CD4-positive, alpha-beta T cell (primary cell): ENCODE measurements at regions not wholly inside any gene's neighbourhood (a gene's known extent, or its start where the extent isn't known, plus 50 kb on each side); places are given as distances from the start of the nearest gene placed in this dataset.

Experiments
- ATAC-seq: fragments of 200-7000 bp; cut with Tn5 transposase; one replicate; pipeline ENCODE4 v1.10.0; 2022; ENCODE audit warnings: mild to moderate bottlenecking; ENCODE audit not compliant: poor library complexity
- CTCF ChIA-PET: fragments of 350-600 bp; sonication (Branson Sonifier 250); formaldehyde crosslinking; loops from one replicate; lab custom pipeline; 2021; ENCODE audit warnings: antibody characterized with exemption, inconsistent platforms; lab: Charles Lee
- POLR2A ChIA-PET: fragments of 350-600 bp; sonication (Branson Sonifier 250); formaldehyde crosslinking; loops from one replicate; lab custom pipeline; 2021; ENCODE audit warnings: antibody characterized with exemption, inconsistent platforms; lab: Charles Lee
- DNase-seq, 14 experiments: peaks; one replicate each; pipeline ENCODE4 v3.0.0-alpha.2; 2013 to 2020; ENCODE audit warnings: mixed read lengths in 2 of 14
- H3K27ac ChIP-seq, 2 donors: one replicate each; pipeline versions ENCODE4 v1.5.1 to v1.7.0; 2013; ENCODE audit warnings: low read length in 2 of 2, low read depth in 1 of 2, mild to moderate bottlenecking in 1 of 2
- H3K27me3 ChIP-seq, 2 experiments: 1 replicate in 1 of 2; 2 replicates in 1 of 2; pipeline versions ENCODE4 v1.6.1 to v1.7.0; 2013; ENCODE audit warnings: low read length in 2 of 2, control low read depth in 1 of 2, mild to moderate bottlenecking in 1 of 2, moderate library complexity in 1 of 2; ENCODE audit not compliant: insufficient read depth in 2 of 2, control insufficient read depth in 1 of 2
- H3K36me3 ChIP-seq: one replicate; pipeline ENCODE4 v1.6.1; 2013; ENCODE audit warnings: low read length, control low read depth; ENCODE audit not compliant: insufficient read depth
- H3K4me1 ChIP-seq: one replicate; pipeline ENCODE4 v1.6.1; 2013; ENCODE audit warnings: low read length, control low read depth; ENCODE audit not compliant: insufficient read depth
- H3K4me3 ChIP-seq: one replicate; pipeline ENCODE4 v1.5.1; 2013; ENCODE audit warnings: mild to moderate bottlenecking, low read length, moderate library complexity
- H3K9me3 ChIP-seq, 2 experiments: 1 replicate in 1 of 2; 2 replicates in 1 of 2; pipeline versions ENCODE4 v1.6.1 to v1.7.0; 2013; ENCODE audit warnings: low read length in 2 of 2, mild to moderate bottlenecking in 2 of 2, control low read depth in 1 of 2, moderate library complexity in 1 of 2; ENCODE audit not compliant: control insufficient read depth in 1 of 2, insufficient read depth in 1 of 2
- H3K27ac Mint-ChIP-seq: one replicate; pipeline ENCODE4 v1.8.0; 2020; ENCODE audit warnings: mixed read lengths
- H3K27me3 Mint-ChIP-seq: one replicate; pipeline ENCODE4 v1.8.0; 2021; ENCODE audit warnings: mixed read lengths
- H3K36me3 Mint-ChIP-seq: one replicate; pipeline ENCODE4 v1.8.0; 2021; ENCODE audit warnings: low read depth, mixed read lengths
- H3K4me1 Mint-ChIP-seq: one replicate; pipeline ENCODE4 v1.8.0; 2021; ENCODE audit warnings: low read depth, mixed read lengths
- H3K4me3 Mint-ChIP-seq: one replicate; pipeline ENCODE4 v1.8.0; 2020; ENCODE audit warnings: mild to moderate bottlenecking, mixed read lengths
- H3K9me3 Mint-ChIP-seq: one replicate; pipeline ENCODE4 v1.8.0; 2020; ENCODE audit warnings: mixed read lengths
- intact Hi-C, 2 experiments: fragments of 100-400 bp; cut with DNase I in 1 of 2; cut with micrococcal nuclease in 1 of 2; formaldehyde crosslinking; loops; one replicate each; pipeline versions ENCODE4 v1.15.1 to v1.9.0; 2023 to 2025; cut with DNase I, micrococcal nuclease
- TF ChIP-seq, protein P1 (sequence below): fragments of 200-600 bp; IDR thresholded peaks from one replicate; pipeline ENCODE4 v1.8.0; 2022; ENCODE audit warnings: antibody characterized with exemption, mild to moderate bottlenecking

DNA sequence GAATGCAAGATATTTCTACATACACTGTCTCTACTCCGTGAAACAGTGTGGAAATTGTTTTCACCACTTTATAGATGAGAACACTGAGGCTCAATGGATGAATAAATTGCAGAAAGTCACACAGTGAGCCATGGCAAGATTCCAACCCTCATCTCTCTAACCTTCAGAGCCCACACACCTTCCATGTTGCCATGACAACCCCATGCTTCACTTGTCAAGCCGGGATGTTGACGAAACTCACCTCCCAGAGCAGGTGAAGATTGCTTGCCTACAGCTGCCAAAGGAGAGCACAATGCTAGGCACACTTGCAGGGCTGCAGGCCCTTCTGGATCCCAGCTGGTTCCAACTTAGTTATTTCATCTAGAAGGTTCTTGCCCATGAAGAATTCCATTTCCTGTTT is 71.4 kb upstream of the SEZ6L start:
- H3K36me3 ChIP-seq: no peaks in the 10 kb centered on the region
- intact Hi-C loops: no loop called here
- no peaks in the 10 kb centered on the region for H3K4me1 ChIP-seq
- CTCF ChIA-PET: no interaction called here
- H3K9me3 ChIP-seq: peaks cover 0 to 9% of the 10 kb centered on the region in 2 experiments
- no peaks in the 10 kb centered on the region for H3K4me1 Mint-ChIP-seq
- POLR2A ChIA-PET: no interaction called here
- H3K27ac ChIP-seq: no peak overlapping the region
- peaks cover 22% of the 10 kb centered on the region for H3K27me3 Mint-ChIP-seq
- H3K27me3 ChIP-seq: no peaks in the 10 kb centered on the region
- no peak overlapping the region for H3K27ac Mint-ChIP-seq
- ATAC-seq (no peak), DNase-seq (no peak)
- peaks cover 3% of the 10 kb centered on the region for H3K9me3 Mint-ChIP-seq
- H3K4me3 ChIP-seq: no peak overlapping the region
- no peak overlapping the region for H3K4me3 Mint-ChIP-seq
- H3K36me3 Mint-ChIP-seq: no peaks in the 10 kb centered on the region
- TF ChIP-seq, protein P1, sequence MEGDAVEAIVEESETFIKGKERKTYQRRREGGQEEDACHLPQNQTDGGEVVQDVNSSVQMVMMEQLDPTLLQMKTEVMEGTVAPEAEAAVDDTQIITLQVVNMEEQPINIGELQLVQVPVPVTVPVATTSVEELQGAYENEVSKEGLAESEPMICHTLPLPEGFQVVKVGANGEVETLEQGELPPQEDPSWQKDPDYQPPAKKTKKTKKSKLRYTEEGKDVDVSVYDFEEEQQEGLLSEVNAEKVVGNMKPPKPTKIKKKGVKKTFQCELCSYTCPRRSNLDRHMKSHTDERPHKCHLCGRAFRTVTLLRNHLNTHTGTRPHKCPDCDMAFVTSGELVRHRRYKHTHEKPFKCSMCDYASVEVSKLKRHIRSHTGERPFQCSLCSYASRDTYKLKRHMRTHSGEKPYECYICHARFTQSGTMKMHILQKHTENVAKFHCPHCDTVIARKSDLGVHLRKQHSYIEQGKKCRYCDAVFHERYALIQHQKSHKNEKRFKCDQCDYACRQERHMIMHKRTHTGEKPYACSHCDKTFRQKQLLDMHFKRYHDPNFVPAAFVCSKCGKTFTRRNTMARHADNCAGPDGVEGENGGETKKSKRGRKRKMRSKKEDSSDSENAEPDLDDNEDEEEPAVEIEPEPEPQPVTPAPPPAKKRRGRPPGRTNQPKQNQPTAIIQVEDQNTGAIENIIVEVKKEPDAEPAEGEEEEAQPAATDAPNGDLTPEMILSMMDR: no peak

DNA sequence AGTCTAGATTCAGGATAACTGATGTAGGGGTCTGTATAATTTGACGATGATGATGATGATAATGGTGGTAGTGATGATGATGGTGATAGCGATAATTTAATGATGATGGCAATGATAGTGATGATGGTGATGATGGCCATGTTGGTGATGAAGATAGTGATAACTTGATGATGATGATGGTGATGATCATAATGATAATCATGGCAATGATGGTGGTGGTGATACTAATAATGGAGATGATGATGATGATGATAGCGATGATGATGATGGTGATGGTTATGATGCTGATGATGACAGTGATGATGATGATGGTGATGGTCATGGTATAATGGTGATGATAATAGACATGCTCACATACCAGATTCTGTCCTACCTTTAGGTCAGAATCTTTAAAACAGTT is 66.2 kb upstream of the SEZ6L start:
- intact Hi-C loops: no loop called here
- no peak overlapping the region for H3K27ac Mint-ChIP-seq
- CTCF ChIA-PET: no interaction called here

DNA sequence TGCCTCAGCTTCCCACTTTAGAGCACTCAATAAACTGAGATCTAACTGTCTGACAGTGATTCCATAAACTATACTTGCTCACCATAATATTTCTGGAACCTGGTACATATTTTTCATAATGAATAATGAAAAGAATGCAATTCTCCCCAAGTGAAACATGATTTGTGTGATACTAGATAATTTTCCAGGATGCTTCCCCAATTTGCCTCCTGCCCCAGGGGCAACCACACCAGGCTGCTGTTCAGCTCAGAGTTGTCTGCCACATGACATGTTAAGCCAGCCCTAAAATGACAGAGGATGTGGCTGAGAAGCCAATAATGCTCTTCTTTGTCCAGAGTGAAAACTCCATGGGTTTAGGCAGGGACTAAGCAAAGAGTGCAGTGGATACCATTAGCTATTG is 62.9 kb upstream of the SEZ6L start:
- peaks cover 35% of the 10 kb centered on the region for H3K27me3 Mint-ChIP-seq

More for the DNA sequence above, 66.2 kb upstream of the SEZ6L start:
- Histone ChIP-seq H3K27me3 (no peaks in the 10 kb centered on the region), H3K9me3 (no peaks in the 10 kb centered on the region), H3K4me3 (no peak overlapping the region), H3K4me1 (no peaks in the 10 kb centered on the region), H3K27ac (no peak overlapping the region), H3K36me3 (no peaks in the 10 kb centered on the region)
- no peak for DNase-seq
- peaks cover 2% of the 10 kb centered on the region for H3K9me3 Mint-ChIP-seq
- POLR2A ChIA-PET: no interaction called here
- no peak for ATAC-seq
- H3K4me1 Mint-ChIP-seq: no peaks in the 10 kb centered on the region
- H3K36me3 Mint-ChIP-seq: no peaks in the 10 kb centered on the region
- TF ChIP-seq, protein P1: no peak
- H3K4me3 Mint-ChIP-seq: no peak overlapping the region
- H3K27me3 Mint-ChIP-seq: peaks cover 22% of the 10 kb centered on the region

More for the DNA sequence above, 62.9 kb upstream of the SEZ6L start:
- no peak overlapping the region for H3K27ac Mint-ChIP-seq
- Histone ChIP-seq H3K9me3 (no peaks in the 10 kb centered on the region), H3K27ac (no peak overlapping the region), H3K4me1 (no peaks in the 10 kb centered on the region), H3K4me3 (no peak overlapping the region), H3K27me3 (no peaks in the 10 kb centered on the region), H3K36me3 (no peaks in the 10 kb centered on the region)
- no peaks in the 10 kb centered on the region for H3K4me1 Mint-ChIP-seq
- intact Hi-C loops: no loop called here
- POLR2A ChIA-PET: no interaction called here
- no peak overlapping the region for H3K4me3 Mint-ChIP-seq
- H3K36me3 Mint-ChIP-seq: no peaks in the 10 kb centered on the region
- H3K9me3 Mint-ChIP-seq: peaks cover 2% of the 10 kb centered on the region
- TF ChIP-seq, protein P1: no peak
- CTCF ChIA-PET: no interaction called here
- ATAC-seq (no peak), DNase-seq (no peak)
